ENCODE measurements at regions not wholly inside any gene's neighbourhood (a gene's known extent, or its start where the extent isn't known, plus 50 kb on each side); places are given as distances from the start of the nearest gene placed in this dataset.
"Not testable (repeated sequence)": the region's sequence is repeated elsewhere in the genome, so short reads cannot be mapped to it uniquely, and the experiment has no call there.

DNA sequence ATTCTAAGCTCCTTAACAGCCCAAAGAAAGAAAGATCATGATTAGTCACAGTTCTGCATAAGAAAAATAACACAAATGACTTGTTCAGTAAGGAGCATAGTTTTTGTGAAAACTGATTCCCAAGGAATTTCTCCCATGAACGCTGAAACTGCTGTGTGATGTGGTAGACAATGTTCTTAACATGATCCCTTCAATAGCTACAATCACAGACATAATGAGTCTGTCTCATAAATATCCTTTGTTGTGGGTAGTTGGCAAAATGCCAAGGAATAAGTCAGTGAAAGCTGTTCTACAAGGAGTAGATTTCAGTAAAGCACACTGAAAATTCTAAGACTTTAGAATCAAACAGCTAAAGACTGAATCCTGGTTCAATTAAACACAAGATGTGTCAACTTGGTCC, 404.8 kb downstream of the HLX start:
- Histone ChIP-seq H3K27me3 (replicated peaks) (no peaks in the 10 kb centered on the region), H3K4me3 (ENCODE audit: low read depth, low read length) (no peak overlapping the region), H3K27ac (no peak overlapping the region), H3K36me3 (replicated peaks) (no peaks in the 10 kb centered on the region)
- no peak for DNase-seq
- no peak for TF ChIP-seq CTCF (IDR thresholded peaks at IDR 0.05; ENCODE audit: low read depth, low read length, missing control alignments)
- in situ Hi-C loops (cut with HindIII; ENCODE audit: low pct_ligation_motif_present, low sequenced_read_pairs), result no loop called here

DNA sequence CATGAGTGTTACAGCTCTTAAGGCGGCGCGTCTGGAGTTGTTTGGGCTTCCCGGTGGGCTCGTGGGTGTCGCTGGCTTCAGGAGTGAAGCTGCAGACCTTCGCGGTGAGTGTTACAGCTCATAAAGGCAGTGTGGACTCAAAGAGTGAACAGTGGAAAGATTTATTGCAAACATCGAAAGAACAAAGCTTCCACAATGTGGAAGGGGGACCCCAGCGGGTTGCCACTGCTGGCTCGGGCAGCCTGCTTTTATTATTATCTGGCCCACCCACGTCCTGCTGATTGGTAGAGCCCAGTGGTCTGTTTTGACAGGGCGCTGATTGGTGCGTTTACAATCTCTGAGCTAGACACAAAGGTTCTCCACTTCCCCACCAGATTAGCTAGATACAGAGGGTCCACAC, 405.7 kb downstream of the HLX start:
- DNase-seq; H3K27me3 ChIP-seq (replicated peaks); in situ Hi-C loops (cut with HindIII; ENCODE audit: low pct_ligation_motif_present, low sequenced_read_pairs); H3K4me3 ChIP-seq (ENCODE audit: low read depth, low read length); H3K27ac ChIP-seq; H3K36me3 ChIP-seq (replicated peaks): not testable (repeated sequence)

GRCh38 chr1:221285458-221286210, 406.4 kb downstream of the HLX start:
- in situ Hi-C loops (cut with HindIII; ENCODE audit: low pct_ligation_motif_present, low sequenced_read_pairs); DNase-seq; H3K27ac ChIP-seq; H3K4me3 ChIP-seq (ENCODE audit: low read depth, low read length); H3K27me3 ChIP-seq (replicated peaks); H3K36me3 ChIP-seq (replicated peaks): not testable (repeated sequence)

DNA sequence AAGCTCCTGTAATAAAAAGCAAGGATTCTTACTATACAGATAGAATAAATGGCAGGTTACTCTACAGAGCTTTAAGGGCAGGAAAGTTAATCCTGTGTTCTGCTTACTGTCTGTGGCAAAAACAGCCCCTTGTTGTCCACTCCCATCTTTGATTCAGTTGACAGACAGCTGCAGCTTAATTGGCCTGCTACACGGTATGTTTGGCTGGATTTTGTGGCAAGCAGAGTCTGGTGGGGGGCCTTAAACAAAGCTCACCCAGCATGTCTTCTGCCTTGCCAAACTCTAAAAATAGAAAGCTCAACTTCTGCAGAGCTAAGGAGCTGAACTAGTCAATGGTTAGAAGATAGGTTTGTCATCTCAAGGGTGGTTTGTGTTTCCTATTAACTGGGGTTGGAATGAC, 407.2 kb downstream of the HLX start:
- no peak for DNase-seq
- no peak overlapping the region for H3K4me3 ChIP-seq (ENCODE audit: low read depth, low read length)
- in situ Hi-C loops (cut with HindIII; ENCODE audit: low pct_ligation_motif_present, low sequenced_read_pairs), result no loop called here
- TF ChIP-seq CTCF (IDR thresholded peaks at IDR 0.05; ENCODE audit: low read depth, low read length, missing control alignments), result no peak
- no peaks in the 10 kb centered on the region for H3K36me3 ChIP-seq (replicated peaks)
- H3K27ac ChIP-seq, result no peak overlapping the region
- no peaks in the 10 kb centered on the region for H3K27me3 ChIP-seq (replicated peaks)

DNA sequence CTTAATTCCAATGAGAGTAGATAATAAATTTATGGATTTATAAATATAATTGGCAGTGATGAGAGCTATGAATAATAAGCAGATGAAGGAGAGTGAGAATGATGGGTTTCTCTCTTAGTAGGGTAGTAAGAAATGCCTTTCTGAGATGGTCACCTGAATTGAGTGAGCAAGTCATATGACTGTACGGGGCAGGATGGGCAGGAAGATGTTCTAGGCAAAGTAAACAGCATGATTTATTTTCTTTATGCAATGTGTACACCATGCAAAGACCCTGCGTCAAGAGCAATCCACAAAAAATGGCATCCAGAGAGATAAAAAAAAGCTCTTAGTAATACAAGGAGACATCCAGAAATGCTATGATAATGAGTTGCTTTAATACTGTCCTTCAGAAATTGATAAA, 409.9 kb downstream of the HLX start:
- no peak for TF ChIP-seq CTCF (IDR thresholded peaks at IDR 0.05; ENCODE audit: low read depth, low read length, missing control alignments)
- in situ Hi-C loops (cut with HindIII; ENCODE audit: low pct_ligation_motif_present, low sequenced_read_pairs), result no loop called here
- Histone ChIP-seq H3K27ac (no peak overlapping the region), H3K36me3 (replicated peaks) (no peaks in the 10 kb centered on the region), H3K4me3 (ENCODE audit: low read depth, low read length) (no peak overlapping the region), H3K27me3 (replicated peaks) (no peaks in the 10 kb centered on the region)
- no peak for DNase-seq

GRCh38 chr1:221290669-221291068, 411.4 kb downstream of the HLX start:
- TF ChIP-seq CTCF (IDR thresholded peaks at IDR 0.05; ENCODE audit: low read depth, low read length, missing control alignments), result no peak
- H3K27me3 ChIP-seq (replicated peaks), result no peaks in the 10 kb centered on the region
- in situ Hi-C loops (cut with HindIII; ENCODE audit: low pct_ligation_motif_present, low sequenced_read_pairs), result no loop called here
- DNase-seq, result no peak
- H3K4me3 ChIP-seq (ENCODE audit: low read depth, low read length), result no peak overlapping the region
- H3K27ac ChIP-seq, result no peak overlapping the region
- no peaks in the 10 kb centered on the region for H3K36me3 ChIP-seq (replicated peaks)

- in situ Hi-C loops (cut with HindIII; ENCODE audit: low pct_ligation_motif_present, low sequenced_read_pairs), result no loop called here
- H3K4me3 ChIP-seq (ENCODE audit: low read depth, low read length), result no peak overlapping the region
Measured at GRCh38 chr1:221291113-221291512, 411.9 kb downstream of the HLX start.

More at GRCh38 chr1:221291113-221291512, 411.9 kb downstream of the HLX start:
- H3K36me3 ChIP-seq (replicated peaks), result no peaks in the 10 kb centered on the region
- H3K27ac ChIP-seq, result no peak overlapping the region
- no peaks in the 10 kb centered on the region for H3K27me3 ChIP-seq (replicated peaks)
- no peak for DNase-seq
- TF ChIP-seq CTCF (IDR thresholded peaks at IDR 0.05; ENCODE audit: low read depth, low read length, missing control alignments), result no peak
